ENCODE measurements at regions not wholly inside any gene's neighbourhood (a gene's known extent, or its start where the extent isn't known, plus 50 kb on each side); places are given as distances from the start of the nearest gene placed in this dataset.

- no peak for TF ChIP-seq CTCF (IDR thresholded peaks at IDR 0.05)
- no peak for TF ChIP-seq POLR2AphosphoS5 (IDR thresholded peaks at IDR 0.05)
- TF ChIP-seq EP300 (IDR thresholded peaks at IDR 0.05), result no peak
These were observed 671.9 kb upstream of the CBLB start for GRCh38 chr3:106540743-106541142.

Data from esophagus muscularis mucosa (tissue), 4 donors.